SK-N-MC (cell line): ENCODE measurements at regions not wholly inside any gene's neighbourhood (a gene's known extent, or its start where the extent isn't known, plus 50 kb on each side); places are given as distances from the start of the nearest gene placed in this dataset.

ENCODE experiments used
- EZH2 ChIP-seq: fragments of 200-600 bp; sonication (generic); IDR thresholded peaks from one replicate; pipeline ENCODE4 v1.6.1; 2017; ENCODE audit warnings: antibody characterized with exemption
- POLR2AphosphoS5 ChIP-seq: IDR thresholded peaks from 2 replicates; pipeline ENCODE4 v1.6.1; 2012; ENCODE audit warnings: mild to moderate bottlenecking, low read depth, low read length, borderline replicate concordance

- TF ChIP-seq POLR2AphosphoS5, result no peak
- no peak for TF ChIP-seq EZH2
These were observed 69.3 kb downstream of the FOXB1 start for GRCh38 chr15:60073466-60073840.
